IPS-18c (cell line): ENCODE measurements at regions not wholly inside any gene's neighbourhood (a gene's known extent, or its start where the extent isn't known, plus 50 kb on each side); places are given as distances from the start of the nearest gene placed in this dataset.
"Not testable (repeated sequence)": the region's sequence is repeated elsewhere in the genome, so short reads cannot be mapped to it uniquely, and the experiment has no call there.

ENCODE experiments used
- H3K4me3 ChIP-seq: 2 replicates; pipeline ENCODE4 v1.7.0; 2013; ENCODE audit warnings: low read depth, mild to moderate bottlenecking, low read length, moderate library complexity; ENCODE audit not compliant: insufficient read depth
- H3K9me3 ChIP-seq: one replicate; pipeline ENCODE4 v1.6.1; 2013; ENCODE audit warnings: mild to moderate bottlenecking, low read length, moderate library complexity; ENCODE audit not compliant: control insufficient read depth, insufficient read depth

DNA sequence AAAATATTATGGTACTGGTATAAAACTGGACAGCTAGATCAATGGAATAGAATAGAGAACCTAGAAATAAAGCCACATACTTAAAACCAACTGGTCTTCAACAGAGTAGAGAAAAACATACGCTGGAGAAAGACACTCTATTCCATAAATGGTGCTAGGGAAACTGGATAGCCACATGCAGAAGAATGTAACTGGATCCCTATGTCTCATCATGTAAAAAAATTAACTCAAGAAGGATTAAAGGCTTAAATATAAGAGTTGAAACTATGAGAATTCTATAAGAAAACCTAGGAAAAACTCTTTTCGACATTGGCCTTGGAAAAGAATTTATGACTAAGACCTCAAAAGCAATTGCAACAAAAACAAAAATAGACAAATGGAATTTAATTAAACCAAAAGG is 114.6 kb downstream of the PCDH18 start:
- Histone ChIP-seq H3K9me3 (no peaks in the 10 kb centered on the region), H3K4me3 (no peak overlapping the region)

GRCh38 chr4:137414802-137415201 is 117.5 kb downstream of the PCDH18 start:
- no peak overlapping the region for H3K4me3 ChIP-seq
- H3K9me3 ChIP-seq, result no peaks in the 10 kb centered on the region

- Histone ChIP-seq H3K4me3 (no peak overlapping the region), H3K9me3 (no peaks in the 10 kb centered on the region)
These were observed 123.6 kb downstream of the PCDH18 start for GRCh38 chr4:137408527-137409177.

GRCh38 chr4:137405833-137406232 is 126.5 kb downstream of the PCDH18 start:
- H3K4me3 ChIP-seq, H3K9me3 ChIP-seq: not testable (repeated sequence)

DNA sequence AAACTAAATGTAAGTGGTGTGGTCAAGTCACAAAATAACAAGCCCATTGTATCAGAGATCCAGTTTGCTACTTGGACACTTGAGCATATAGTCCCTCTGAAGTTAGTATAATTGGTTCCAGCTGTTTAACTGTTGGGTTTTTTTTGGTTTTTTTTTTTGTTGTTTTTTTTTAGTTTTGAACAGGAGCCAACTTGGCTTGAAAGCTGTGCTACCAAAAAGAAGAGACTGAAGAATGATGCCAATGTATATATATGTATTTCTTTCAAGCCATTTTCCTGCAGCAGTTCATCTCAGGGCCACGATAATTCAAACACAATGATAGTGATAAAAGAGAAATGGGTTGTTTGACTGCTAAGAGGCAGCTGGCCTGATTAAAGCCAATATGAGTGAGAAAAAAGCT is 138.3 kb downstream of the PCDH18 start:
- H3K9me3 ChIP-seq, result no peaks in the 10 kb centered on the region

GRCh38 chr4:137393044-137393443 is 139.2 kb downstream of the PCDH18 start:
- Histone ChIP-seq H3K4me3 (no peak overlapping the region), H3K9me3 (no peaks in the 10 kb centered on the region)

More for the DNA sequence above, 138.3 kb downstream of the PCDH18 start:
- H3K4me3 ChIP-seq, result no peak overlapping the region

DNA sequence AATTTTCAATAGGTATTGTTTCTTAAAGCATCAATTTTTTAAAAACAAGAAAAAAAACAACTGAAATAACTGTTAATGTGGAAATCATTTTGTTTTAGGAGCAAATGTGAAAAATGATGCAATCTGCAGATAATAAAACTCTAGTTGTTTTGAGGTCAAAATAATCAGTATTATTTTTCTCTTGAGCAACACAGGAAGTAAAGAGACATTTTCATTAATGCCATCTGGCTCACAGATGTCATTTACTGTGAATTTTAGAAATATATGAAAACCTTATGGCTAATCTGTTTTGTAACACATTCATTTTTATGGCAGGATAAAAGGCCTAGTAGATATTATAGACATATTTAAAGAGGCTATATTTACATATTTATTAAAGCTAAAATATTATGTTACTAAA is 141.6 kb downstream of the PCDH18 start:
- Histone ChIP-seq H3K9me3 (no peaks in the 10 kb centered on the region), H3K4me3 (no peak overlapping the region)

GRCh38 chr4:137389911-137390520 is 142.3 kb downstream of the PCDH18 start:
- Histone ChIP-seq H3K9me3 (no peaks in the 10 kb centered on the region), H3K4me3 (no peak overlapping the region)

GRCh38 chr4:137387924-137388323 is 144.4 kb downstream of the PCDH18 start:
- no peak overlapping the region for H3K4me3 ChIP-seq
- no peaks in the 10 kb centered on the region for H3K9me3 ChIP-seq

DNA sequence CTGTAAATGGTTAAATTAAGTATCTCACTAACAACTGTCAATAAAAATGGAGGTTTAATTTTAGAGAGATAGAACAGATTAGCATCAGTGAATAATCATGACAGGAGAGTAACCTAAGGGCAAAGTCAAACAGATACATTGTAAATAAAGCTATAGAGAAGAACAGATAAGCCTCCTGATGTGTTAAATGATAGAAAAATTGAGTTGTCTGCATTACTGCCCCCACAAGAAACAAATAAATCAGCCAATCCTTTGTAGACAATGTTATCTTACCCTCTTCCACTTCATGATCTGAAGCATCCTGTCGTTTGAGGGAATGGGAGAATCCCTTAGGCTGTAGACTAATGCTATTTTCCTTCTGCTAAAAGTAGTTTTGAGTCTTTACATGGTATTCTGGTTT is 147.8 kb downstream of the PCDH18 start:
- Histone ChIP-seq H3K4me3 (no peak overlapping the region), H3K9me3 (no peaks in the 10 kb centered on the region)

- no peaks in the 10 kb centered on the region for H3K9me3 ChIP-seq
- no peak overlapping the region for H3K4me3 ChIP-seq
These were observed 153.5 kb downstream of the PCDH18 start for GRCh38 chr4:137378821-137379220.

DNA sequence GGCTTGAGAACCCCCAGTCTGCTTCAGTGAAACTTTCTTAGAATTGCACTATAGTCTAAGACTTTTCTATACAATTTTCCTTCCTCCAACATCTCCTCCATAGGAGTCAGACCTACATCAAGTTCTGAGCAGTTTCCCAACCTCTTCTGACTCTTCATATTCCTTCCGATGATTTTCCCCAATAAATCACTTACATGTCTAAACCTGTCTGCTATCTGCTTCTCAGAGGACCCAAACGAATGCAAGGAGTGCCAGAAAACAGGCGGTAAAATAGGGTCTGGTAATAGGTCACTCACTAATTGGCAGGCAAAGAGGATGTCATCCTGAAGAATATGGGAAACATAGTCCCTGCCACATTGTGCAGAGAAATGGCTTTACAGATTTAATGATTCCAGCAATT is 153.9 kb downstream of the PCDH18 start:
- H3K4me3 ChIP-seq, result no peak overlapping the region
- H3K9me3 ChIP-seq, result no peaks in the 10 kb centered on the region

DNA sequence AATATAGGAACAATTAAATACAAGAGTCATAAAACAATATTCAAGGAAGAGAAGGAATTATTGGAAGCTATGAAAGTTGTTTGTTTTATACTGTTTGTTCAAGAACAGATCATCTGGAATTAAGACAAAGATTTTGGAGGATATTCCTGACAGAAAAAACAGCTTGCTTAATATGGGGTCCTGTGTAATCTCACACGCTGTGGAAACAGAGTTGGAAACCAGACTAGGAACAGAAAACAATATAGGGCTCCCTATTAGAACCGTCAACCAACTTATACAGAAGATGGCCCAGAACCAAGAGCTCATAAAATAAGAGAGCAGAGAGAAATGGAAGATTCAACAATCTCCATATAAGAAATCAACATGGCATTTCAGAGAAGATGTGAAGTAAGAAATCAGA is 156.0 kb downstream of the PCDH18 start:
- Histone ChIP-seq H3K4me3 (no peak overlapping the region), H3K9me3 (no peaks in the 10 kb centered on the region)

DNA sequence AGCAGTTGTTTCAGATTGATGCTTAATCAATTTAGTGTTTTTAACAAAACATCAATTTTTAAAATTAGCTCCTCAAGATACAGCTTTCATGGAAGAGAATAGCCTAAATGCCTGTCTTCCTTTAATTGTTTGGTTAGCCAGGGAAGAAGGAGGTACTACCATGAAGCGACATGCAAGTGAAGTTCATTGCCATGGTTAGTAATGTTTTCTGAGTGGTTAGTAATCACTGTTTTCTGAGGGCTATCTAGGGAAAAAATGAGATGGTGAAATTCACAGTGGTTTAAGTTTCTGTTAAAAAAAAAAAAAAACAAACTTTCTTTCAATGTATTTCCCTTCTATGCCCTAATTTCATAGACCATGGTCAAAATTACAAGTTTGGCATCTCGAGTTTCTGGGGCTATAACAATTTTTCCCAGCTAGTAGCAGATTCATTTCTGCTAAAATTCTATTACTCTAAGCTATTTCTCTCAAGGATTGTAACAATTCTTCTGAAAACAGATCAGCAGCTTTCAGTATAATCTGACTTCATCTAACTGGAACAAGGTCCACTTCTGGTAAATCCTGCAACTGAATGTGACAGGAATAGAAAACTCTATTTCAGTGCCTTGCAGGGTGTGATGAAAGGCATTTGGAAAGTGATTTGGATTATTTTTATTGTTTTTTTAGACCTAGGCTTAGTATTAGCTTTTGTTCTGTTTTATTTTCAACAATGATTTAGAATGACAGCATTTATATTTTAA is 157.0 kb downstream of the PCDH18 start:
- H3K4me3 ChIP-seq, result no peak overlapping the region

DNA sequence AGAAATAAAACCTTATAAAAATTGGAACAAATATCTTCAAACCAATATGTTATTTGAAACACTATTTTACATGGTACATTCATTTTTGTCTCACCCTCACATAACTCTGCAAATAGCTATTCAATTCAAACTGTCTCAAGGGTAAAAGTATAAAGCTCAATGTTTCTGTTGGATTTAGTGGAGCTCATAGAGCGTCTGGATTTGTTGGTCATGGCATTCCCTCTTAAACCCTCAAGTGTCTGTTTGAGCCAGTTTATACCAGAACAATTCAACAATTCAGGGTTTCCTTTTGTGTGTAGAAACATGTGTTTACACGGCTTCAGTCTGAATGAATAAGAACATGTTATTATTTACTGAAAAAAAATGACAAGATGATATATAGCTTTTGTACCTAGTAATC is 161.6 kb downstream of the PCDH18 start:
- no peaks in the 10 kb centered on the region for H3K9me3 ChIP-seq
- H3K4me3 ChIP-seq, result no peak overlapping the region

More for the DNA sequence above, 157.0 kb downstream of the PCDH18 start:
- no peaks in the 10 kb centered on the region for H3K9me3 ChIP-seq

- no peaks in the 10 kb centered on the region for H3K9me3 ChIP-seq
- H3K4me3 ChIP-seq, result no peak overlapping the region
These were observed 162.1 kb downstream of the PCDH18 start for GRCh38 chr4:137370206-137370633.

GRCh38 chr4:137367620-137368019 is 164.7 kb downstream of the PCDH18 start:
- H3K4me3 ChIP-seq, result no peak overlapping the region
- no peaks in the 10 kb centered on the region for H3K9me3 ChIP-seq

DNA sequence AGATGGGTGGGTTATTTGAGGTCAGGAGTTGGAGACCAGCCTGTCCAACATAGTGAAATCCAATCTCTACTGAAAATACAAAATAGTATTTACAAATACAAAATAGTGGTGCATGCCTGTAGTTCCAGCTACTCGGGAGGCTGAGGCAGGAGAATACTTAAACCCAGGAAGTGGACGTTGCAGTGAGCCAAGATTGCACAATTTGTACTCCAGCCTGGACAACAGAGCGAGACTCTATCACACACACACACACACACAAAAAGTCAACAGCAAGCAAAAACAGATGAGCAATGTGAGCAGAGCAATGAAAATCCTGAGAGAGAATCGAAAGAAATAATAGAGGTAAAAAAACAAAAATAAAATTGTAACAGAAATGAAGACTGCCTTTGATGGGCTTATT is 168.8 kb downstream of the PCDH18 start:
- Histone ChIP-seq H3K4me3 (no peak overlapping the region), H3K9me3 (no peaks in the 10 kb centered on the region)
